Globus pallidus (tissue), 1 donor: ENCODE measurements at regions not wholly inside any gene's neighbourhood (a gene's known extent, or its start where the extent isn't known, plus 50 kb on each side); places are given as distances from the start of the nearest gene placed in this dataset.

Experiments used
- DNase-seq: peaks from one replicate; pipeline ENCODE4 v3.0.0-alpha.2; 2015; ENCODE audit warnings: low spot score

DNA sequence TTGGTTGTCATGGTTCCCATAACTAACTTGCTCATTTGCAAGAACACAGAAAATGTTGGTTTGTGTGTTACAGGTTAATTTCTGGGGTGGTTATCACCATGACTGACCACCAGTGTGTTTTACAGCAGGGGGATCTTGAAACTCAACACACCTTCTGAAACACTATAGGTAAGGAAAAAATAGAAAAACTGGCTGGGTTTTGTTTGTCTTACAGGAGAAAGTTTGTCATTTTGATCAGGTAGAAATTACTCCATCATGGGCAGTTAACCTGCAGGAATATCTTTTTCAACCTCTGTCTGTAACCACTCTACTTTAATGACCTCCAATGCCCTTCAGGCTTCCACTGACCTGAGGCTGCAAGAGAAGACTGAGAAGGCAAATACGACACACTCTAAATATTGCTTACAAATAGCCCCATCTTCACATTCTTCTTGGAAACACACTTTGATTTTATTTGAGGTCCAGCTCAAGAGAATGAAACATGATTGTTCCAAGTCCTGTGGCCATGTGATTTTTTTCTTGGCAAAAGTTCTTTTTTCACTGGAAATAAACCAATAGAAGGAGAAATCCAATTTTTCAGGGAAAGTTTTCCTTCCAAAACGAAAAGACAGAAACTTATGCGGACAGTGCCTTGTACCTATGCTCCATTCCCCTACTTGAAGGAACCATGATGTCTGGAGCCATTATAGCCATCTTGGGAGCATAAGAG, 428.7 kb upstream of the SALL1 start:
- no peak for DNase-seq

DNA sequence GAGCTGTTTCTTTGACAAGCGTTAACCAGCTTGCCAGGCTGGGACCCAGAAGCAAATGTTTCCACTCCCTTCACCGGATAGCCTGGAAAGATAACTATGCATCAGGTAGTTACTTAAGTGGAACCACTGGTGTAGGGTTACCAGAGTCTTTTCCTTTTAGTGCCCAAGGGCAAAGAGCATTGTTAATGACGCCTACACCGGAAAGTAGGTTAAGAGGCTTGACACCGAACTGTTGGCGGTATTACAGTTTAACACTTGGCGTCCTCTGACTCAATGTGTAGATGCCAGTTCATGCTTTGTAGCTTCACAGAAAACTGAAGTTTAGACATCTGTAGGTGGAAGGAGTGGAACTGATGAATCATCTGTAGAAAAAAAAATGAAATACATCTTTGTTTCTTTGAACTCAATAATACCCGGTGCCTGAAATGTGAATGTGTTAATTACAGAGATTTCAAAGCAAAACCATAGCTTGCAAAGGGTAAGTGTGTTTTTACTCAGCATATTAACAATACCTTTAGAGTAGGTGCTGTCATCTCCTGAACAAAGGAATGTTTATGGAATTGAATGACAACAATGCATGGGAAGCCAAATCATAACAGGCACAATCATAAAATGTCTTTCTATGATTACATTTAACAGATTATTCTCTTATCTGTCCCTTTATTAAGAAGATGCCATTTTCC, 426.7 kb upstream of the SALL1 start:
- no peak for DNase-seq

DNA sequence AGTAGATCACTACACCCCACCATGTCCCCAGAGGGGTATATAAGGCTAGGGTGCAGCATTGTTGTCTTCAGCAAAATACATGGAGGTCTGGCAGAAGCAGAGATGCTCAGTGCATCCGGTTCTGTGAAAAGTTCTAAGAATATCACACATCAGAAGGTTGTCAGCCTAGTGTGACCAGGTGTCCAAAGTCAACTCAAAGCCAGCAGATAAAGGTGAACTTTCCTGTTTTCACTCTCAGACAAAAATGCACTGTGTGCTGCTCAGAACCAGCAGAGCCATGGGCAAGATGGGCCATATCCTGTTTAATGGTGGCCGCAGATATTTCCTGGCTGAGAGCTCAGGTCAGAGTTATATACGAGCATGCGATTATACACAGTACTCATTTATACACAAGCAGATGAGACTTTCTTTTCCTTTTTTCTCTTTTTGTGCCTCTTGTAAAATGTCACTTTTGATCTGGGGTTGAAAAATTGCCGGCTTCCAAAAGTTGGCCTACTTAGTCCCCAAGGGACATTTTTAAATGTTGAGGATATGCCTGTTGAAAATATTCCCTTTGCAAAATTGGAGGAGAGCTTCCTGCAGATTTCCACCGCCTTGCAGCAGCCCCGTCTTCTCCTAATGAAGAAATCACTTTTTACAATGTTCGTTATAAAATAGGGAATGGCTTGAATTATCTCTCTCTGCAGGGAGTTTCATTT, 425.6 kb upstream of the SALL1 start:
- no peak for DNase-seq

DNA sequence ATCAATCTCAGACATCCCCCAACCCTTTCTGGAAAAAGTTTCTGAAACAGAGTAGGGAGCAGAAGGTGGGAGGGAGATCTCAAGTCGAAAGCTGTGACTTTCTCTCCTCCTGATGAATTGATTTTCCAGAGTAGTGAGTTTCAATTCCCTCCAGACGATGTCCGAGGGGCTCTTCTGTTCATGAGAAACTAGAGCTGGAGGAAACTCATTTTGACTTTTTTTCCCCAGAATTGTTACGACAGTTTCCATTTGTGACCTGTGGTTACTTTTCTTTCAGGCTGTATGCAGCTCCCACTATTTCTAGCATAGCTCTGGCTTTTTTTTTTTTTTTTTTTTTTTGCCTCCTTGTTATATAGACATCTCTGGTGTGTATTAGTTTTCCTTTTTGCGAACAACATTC, 422.1 kb upstream of the SALL1 start:
- DNase-seq: peak; percentile 57

DNA sequence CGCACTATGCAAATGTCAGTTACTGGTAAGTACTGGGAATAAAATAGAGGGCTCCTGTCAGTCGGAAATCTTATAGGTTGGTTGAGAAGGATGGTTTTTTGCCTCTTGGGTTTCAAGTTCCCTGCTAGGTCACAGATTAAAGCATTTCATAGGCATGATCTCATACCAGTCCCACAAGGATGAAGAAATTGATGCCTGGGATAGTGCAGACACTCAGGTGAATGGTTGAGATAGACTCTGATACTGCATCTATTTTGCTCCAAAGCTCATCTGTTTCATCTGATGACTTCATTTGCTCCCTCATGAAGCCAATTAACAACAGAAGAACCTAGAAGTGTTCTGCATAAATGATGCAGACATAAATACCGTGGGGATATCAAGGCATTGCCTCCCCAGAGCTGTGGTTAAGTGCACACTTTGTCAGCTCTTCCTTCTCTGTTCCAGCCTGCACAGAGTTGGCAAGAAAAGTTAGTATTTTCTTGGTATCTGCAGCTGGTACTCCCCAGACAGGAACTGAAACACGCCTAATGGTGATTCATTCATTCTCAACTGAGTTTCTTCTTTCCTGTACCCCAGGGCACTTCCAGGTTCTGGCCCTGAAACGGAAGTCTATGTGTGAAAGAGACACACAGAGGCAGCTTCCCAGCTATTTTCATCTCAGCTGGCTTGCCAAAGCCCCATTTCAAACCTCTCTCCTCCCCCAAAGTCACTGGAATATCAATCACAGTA, 418.3 kb upstream of the SALL1 start:
- peak; percentile 65 for DNase-seq

DNA sequence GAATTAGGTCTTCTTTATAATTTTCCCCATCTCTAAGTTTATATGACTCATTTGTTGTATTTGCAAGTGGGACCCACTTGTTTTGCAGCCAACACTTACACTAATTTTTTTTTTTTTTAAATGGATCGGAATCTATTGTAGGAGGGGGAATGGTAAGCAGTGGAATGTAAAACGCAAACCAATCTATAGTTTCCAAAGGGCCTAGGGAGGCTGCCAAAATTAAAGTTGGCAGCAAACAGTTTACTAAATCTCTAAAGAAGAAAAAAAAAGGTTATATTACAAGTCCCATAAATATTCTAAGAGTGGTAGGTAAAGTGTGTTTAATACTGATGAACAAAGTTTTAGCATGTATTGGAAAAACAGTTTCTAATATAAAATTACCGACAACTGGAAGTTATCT, 416.8 kb upstream of the SALL1 start:
- no peak for DNase-seq

DNA sequence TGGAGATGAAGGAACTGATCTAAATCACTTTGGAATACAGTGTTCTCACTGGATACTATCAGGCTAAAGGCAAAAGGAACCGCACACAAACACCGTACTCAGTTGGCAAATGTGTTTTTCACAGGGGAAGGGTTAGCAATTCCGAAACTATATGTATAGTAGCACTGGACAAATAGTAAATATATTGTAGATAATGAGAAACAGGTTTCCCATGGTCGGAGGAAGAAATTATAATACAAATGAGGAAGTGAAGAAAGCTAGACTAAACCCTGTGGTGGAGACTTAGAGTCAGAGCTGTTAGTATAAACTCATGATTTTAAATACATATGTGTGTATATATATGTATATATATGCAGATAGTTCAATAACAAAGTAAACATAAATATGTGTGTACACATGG, 414.1 kb upstream of the SALL1 start:
- DNase-seq: no peak

DNA sequence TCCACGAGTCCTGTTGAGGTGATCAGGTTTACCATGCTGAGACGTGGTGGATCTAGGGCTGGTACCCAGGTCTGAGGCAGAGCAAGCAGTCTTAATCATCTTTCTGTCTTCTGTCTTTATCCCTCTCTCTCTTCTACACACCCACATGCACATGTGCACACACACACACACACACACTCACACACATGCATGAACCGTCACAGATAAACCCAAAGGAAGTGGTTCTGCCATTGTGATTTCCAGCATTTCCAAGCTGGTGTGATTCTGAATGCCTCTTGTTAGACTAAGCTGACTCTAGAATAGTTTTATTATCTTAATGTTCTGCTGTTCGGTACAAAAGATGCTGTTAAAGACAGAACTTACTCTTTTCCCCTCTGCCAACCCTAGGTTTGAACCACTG, 411.8 kb upstream of the SALL1 start:
- no peak for DNase-seq

DNA sequence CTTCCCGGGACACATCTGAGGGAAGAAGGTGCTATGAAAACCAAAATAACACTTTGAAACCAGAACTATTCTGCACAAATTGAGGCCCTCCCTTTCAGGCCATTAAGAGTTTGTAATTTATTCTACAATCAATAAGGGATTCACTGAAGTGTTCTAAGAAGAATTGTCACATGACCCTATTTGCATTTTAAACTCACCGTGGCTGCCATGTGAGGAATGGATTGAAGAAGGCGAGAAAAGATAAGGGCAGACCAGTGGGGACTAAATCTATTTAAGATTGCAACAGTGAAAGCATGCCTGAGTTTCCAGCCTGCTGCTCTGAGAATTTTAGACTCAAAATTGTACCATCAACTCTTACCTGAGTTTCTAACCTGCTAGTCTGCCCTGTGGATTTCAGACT, 408.8 kb upstream of the SALL1 start:
- no peak for DNase-seq

DNA sequence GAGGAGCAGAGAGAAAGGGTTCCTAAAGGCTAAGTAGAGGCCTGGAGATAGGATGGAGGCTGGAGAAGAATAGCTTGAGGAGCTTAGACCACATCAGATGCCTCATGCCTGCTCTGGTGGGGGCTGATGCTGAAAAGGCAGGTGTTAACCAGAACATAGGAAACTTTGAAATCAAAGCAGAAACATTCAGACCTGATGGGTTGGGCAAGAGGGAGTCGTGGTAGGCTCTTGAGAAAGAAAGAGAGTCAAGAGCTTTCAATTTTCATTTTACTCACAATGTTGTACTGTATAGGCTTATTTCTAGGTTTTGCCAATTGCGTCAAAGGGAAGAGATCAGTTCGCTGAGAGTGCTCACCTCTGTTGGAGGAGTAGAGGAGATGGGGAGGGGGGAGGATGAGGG, 406.6 kb upstream of the SALL1 start:
- DNase-seq: no peak

DNA sequence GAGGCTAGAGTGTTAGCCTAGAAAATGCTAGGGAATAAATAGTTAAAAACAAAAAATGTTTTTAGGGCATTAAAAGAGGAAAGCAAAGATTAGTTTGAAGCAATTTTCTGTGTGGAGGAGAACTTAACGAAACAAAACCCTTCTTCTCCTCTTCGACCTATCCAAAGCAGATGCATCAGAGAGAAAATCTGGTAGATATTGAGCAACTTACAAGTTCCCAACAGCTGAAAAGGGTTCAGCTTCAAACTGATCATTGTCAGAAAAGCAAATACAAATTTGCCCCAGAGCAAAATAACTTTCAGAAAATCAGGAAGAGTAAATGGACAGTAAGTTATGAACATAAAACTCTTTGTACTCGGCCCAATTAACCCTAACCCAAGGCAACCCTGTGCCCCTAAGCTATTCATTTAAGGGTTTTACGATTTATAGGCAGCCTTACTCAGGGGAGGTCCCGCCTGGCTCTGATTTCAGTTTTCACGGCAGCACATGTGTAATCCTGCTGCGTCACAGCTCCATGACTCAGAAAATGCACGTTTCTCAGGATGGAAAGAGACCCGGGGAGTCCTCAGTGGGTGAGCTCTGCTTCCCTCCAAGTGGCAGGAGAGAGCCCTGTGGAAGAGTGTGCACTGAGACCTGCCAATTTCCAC, 405.7 kb upstream of the SALL1 start:
- DNase-seq: no peak

DNA sequence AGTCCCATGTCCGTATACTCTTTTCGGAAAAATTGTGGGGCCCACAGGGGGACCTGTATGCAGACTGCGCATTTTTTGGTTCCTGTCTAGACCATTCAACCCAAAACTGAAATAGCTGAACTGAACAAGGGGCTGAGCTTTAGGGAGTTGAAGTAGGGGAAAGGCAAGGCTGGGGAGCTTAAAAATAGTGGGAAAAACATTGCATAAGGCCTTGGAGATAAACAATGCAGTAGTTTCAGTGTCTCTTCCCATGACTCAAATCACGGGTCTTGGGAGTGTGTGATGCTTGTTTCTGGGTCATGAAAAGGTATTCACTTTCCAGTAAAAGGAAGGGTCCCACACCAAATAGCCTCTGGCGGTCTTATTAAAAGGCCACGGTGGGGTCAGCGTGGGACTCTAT, 402.8 kb upstream of the SALL1 start:
- peak; percentile 64 for DNase-seq

DNA sequence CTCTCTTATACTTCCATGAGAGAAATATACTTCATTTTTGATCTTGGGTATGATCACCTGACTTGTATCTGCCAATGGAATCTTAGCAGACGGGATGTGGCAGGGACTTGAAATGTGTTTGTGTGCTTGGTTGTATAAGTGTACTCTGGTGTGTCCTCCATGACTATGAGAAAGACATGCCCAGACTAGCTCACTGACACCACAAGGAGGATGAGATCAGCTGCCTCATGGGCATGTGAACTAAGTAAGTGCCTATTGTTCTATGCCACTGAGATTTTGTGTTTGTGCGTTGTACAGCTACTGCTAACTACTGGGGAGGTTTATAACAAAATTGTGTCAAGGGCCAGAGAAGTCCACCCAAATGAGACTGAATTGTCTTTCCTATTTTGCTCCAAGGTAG, 402.2 kb upstream of the SALL1 start:
- DNase-seq: no peak

DNA sequence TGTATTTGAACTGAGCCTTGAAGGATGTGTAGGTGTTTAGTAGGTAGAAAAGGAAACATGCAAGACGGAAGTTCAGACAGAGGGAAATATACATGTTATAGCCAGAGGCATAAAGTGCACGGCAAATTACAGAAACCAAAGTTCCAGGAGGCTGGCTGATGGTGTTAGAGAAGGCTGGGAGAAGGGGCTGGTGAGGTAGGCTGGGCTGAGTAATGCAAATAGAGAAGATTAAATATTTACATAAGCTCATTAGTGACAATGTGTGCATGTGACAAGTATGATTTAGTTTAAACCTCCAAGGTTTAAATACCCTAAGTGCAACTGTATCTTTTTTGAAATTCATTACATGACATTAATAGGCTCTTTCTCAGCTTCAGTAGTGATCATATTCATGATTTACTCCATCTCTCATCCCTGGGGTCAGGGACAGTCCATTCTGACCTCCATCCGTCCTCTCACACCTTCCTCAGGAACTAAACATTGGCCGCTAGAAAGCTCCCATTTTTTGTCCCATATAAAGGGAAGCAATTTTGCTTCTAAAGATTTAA, 399.8 kb upstream of the SALL1 start:
- no peak for DNase-seq

DNA sequence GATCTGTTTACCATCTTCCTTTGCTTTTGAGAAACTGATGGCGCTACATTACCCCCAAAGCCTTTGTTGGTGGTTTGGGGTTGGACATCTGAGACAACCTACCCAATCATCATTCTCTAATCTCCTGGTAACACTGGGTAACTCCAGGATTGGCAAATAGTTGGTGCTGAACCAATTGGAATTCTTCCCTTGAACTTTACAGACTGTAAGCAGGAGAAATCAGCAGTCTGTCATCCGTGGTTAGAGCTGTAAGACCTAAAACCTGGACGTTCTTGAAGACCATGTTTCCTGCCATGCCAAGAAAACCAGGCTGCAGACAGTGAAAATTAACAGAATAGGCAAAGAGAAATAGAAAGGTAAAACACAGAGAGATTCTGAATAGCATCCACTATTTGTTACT, 398.8 kb upstream of the SALL1 start:
- no peak for DNase-seq

DNA sequence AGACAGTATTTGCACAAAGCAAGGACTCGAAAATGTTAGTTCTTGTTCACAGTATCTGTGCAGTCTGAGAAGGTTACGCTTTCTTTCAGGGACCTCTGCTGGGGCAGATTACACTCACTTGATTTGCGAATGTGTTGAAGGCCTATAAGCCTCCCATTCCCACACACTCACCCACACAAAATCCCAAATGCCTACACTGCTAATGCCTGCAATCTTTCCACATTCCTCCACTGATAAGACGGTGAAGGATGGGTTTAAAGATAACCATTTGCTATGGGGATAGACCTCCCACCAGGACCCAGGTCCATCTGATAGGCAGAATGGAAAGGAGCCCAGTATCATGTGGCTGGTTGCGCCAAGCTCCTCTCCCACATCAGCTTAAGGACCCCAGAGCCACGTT, 394.9 kb upstream of the SALL1 start:
- no peak for DNase-seq

DNA sequence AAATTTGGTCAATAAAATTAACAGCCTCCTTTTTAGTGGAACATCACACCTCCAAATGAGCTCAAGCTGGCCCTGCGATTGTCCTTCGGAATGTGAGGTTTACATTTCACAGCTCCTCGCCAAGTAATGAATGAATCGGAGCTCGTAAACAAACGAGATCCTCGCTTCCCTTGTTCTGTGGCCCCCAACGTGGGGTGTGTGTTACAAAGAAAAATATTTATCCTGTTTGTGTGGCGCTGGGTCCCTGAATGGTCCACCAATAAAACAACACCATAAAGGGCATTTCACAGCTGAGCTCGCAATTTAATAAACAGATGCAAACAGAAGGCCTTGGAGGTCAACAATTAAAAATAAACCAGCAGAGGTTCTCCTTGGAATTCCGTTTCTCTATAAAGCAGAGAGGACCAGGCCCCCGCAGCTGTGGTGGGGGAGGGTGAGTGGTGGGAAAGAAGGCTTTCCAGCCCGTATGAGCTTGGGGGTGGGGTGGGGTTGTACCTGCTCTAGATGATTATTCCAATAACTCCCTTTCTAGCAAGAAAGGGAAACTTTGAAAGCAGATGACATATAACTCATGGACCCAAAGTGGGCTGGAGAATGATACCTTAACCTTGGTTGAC, 393.9 kb upstream of the SALL1 start:
- DNase-seq: no peak

DNA sequence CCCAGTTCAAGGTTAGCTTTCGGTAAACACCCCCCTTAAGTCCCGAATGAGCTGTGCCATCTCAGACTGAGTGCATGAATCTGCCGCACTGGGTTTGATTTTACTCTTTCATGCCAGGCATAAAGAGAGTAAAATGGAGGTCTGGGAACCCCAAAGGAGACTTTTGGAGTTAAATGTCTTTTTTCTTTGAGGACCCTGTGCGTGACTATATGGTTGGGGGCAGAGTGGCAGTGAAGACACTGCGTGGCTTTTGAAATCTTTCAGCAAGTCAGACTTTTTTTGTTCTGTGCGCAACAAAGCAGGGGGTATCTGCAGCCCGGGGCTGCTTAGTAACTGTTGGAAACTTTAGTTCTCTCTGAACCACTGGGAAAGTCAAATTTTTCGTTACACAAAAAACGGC, 392.9 kb upstream of the SALL1 start:
- no peak for DNase-seq

DNA sequence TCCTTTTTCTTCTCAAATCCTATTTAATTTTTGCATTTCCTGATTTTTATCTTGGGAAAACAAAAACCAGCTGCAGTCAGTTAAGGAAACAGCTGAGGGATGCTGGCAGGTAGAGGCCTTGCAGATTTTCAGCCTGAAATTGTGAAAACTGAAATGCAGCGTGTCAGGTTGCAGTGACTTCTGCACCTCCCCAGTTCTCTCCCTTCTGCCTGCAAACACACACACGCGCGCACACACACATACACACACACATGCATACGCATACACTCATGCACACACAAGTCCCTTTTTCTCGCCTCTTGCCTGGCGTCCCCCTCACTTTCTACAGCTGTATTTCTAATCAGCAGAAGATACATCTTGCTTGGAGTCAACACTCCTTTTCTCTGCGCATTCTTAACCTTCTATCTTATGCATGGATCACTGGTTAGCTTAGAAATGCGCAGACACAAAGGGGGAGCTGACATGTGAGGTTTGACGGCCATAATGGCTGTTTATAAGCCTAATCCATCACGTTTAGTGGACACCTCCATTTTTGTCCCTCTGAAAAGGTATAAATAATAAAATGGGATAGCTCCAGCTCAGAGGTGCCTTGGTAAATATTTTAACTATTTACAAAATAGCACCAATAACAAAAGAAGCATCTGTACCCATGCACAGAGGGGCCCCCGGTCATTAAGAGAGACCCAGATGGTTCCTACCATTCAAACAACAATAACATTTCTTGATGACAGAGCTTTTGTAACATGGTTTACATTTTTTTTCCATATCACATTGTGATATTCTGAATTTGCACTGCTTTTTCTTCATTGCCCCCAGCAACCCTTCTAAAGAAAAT, 392.1 kb upstream of the SALL1 start:
- DNase-seq: no peak

DNA sequence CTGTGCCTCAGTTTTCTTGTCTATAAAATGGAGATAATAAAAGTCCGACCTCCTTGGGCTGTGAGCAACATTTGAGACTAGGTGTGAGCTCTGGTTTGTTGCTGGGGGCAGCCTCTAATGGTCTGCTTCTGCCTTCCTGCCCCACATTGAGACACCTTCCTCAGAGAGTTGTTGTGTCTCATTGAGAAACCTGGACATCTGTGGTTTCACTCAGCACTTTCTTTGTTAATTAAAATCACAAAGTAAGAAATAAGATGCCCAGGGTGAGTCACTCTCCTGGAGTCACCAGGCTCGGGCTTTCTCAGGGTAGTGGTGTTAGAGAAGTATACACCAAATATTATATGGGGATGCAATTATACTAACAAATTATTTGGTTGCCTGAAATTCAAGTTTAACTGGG, 389.2 kb upstream of the SALL1 start:
- DNase-seq: no peak
